Uterus (tissue), 2 donors: ENCODE measurements at regions not wholly inside any gene's neighbourhood (a gene's known extent, or its start where the extent isn't known, plus 50 kb on each side); places are given as distances from the start of the nearest gene placed in this dataset.

Experiments
- CTCF ChIP-seq, 4 experiments: fragments of 200-600 bp in 2 of 4; fragments of 450-650 bp in 2 of 4; sonication (generic) in 2 of 4; IDR thresholded peaks; one replicate each; pipeline ENCODE4 v1.5.1; 2016 to 2019; ENCODE audit warnings: antibody characterized with exemption in 4 of 4, mild to moderate bottlenecking in 2 of 4, moderate library complexity in 1 of 4
- POLR2A ChIP-seq, 2 donors: fragments of 450-650 bp; IDR thresholded peaks; one replicate each; pipeline ENCODE4 v1.6.1; 2016; ENCODE audit warnings: antibody characterized with exemption in 2 of 2, mild to moderate bottlenecking in 1 of 2, moderate library complexity in 1 of 2

- TF ChIP-seq CTCF (IDR thresholded peaks at IDR 0.05) (no peak), POLR2A (IDR thresholded peaks at IDR 0.05) (no peak)
Observed at GRCh38 chr6:2310042-2310441, 64.6 kb upstream of the GMDS start.
